NB4 (cell line): ENCODE measurements at regions not wholly inside any gene's neighbourhood (a gene's known extent, or its start where the extent isn't known, plus 50 kb on each side); places are given as distances from the start of the nearest gene placed in this dataset.

Source experiments
- POLR2A ChIP-seq: IDR thresholded peaks from 2 replicates; pipeline ENCODE4 v1.6.1; 2011; ENCODE audit warnings: mild to moderate bottlenecking; ENCODE audit not compliant: insufficient read length; ENCODE audit errors: extremely low read depth
- TF ChIP-seq, protein P1 (sequence below): IDR thresholded peaks from one replicate; pipeline ENCODE4 v1.5.1; 2012; ENCODE audit warnings: low read depth, low read length

DNA sequence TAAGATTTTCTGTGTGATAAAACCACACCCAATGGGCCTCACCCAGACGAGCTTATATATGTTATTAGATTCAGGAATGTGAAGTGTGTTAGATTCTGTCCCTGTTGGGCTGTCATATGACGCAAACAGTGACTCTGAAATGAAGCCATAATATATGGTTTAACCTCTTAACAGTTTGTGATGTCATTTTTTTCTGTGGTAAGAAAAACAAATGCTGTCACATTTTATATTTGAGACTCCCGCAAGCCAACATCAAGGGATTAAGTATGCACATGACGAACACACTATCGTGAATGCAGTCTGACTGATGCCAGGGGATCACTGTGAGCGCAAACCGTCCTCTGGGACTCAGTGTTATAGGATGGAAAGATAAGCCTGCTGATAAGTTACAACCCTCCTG lies 321.7 kb downstream of the SH3GL2 start:
- TF ChIP-seq, protein P1, sequence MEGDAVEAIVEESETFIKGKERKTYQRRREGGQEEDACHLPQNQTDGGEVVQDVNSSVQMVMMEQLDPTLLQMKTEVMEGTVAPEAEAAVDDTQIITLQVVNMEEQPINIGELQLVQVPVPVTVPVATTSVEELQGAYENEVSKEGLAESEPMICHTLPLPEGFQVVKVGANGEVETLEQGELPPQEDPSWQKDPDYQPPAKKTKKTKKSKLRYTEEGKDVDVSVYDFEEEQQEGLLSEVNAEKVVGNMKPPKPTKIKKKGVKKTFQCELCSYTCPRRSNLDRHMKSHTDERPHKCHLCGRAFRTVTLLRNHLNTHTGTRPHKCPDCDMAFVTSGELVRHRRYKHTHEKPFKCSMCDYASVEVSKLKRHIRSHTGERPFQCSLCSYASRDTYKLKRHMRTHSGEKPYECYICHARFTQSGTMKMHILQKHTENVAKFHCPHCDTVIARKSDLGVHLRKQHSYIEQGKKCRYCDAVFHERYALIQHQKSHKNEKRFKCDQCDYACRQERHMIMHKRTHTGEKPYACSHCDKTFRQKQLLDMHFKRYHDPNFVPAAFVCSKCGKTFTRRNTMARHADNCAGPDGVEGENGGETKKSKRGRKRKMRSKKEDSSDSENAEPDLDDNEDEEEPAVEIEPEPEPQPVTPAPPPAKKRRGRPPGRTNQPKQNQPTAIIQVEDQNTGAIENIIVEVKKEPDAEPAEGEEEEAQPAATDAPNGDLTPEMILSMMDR: no peak
- no peak for TF ChIP-seq POLR2A
